ENCODE measurements at regions not wholly inside any gene's neighbourhood (a gene's known extent, or its start where the extent isn't known, plus 50 kb on each side); places are given as distances from the start of the nearest gene placed in this dataset.
"Not testable (repeated sequence)": the region's sequence is repeated elsewhere in the genome, so short reads cannot be mapped to it uniquely, and the experiment has no call there.

DNA sequence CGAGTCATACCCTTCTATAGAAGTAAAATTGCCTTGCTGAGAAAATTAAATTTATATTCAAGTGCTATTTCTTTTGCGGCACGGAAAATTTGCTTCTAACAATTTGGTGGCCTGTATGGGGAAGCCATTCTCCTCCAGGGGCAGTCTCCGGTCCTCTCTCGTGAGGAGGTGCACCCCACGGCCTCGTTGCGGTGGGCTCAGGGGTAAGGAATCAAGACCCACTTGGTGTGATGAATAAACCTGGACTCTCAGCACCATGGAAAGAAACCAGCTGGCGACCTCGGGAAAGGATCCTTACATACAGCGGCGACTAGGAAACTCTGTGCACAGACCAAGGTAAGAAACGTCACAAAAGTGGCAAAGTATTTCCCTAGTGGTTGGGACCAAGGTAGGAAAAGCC is 252.9 kb downstream of the DPY19L2 start:
- DNase-seq (ENCODE audit: extremely low read depth in 1 of 2, low read depth in 1 of 2): no peak

DNA sequence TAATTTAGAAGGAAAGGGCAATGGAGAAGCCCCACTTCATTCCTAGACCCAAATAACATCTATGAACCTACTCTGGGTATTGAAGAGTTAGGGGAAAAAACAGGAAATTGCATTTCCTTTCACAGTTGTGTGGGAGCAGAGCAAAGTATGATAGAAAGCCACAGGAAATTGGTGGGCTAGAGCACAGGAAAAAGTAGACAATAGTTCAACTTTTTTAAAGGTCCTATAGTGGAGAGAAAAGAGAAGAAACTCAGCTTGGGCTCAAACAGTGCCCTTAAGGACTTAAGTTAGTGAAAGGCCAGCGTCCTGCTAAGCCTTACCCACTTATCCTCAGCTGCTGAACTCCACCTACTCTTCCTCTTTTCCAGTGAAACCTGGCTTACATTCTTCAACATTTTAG is 258.1 kb downstream of the DPY19L2 start:
- DNase-seq (ENCODE audit: extremely low read depth in 1 of 2, low read depth in 1 of 2): no peak

DNA sequence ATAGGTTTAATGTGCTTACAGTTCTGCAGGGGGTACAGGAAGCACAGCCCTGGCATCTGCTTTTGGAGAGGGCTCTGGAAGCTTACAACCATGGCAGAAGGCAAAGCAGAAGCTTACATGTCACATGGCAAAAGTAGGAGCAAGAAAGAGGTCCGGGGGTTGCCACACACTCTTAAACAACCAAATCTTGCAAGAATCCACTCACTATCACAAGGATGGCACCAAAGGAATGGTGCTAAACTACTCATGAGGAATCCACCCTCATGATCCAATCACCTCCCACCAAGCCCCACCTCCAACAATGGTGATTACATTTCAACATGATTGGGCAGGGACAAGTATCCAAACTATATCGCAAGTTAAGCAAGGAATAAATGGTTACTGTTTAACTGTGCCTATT is 255.8 kb upstream of the AVPR1A start:
- no peak for DNase-seq (ENCODE audit: extremely low read depth in 1 of 2, low read depth in 1 of 2)

DNA sequence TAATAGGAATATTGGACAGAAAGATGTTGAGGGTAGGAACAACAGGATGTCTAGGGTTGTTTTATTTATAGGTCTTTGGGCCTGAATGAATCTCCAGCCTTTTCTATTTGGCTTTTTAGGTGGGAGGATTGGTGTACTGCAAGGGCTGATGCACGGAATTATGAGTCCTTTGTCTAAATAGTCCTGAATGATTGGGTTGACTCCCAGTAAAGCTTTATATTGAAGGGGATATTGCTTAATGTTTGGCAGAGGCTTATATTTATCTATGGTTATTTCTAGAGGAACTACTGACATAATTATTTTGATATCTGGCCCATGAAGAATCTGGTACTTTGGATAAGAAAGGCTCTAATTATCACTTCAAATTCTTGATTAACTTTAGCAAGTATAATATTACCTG is 253.6 kb upstream of the AVPR1A start:
- no peak for DNase-seq (ENCODE audit: extremely low read depth in 1 of 2, low read depth in 1 of 2)

DNA sequence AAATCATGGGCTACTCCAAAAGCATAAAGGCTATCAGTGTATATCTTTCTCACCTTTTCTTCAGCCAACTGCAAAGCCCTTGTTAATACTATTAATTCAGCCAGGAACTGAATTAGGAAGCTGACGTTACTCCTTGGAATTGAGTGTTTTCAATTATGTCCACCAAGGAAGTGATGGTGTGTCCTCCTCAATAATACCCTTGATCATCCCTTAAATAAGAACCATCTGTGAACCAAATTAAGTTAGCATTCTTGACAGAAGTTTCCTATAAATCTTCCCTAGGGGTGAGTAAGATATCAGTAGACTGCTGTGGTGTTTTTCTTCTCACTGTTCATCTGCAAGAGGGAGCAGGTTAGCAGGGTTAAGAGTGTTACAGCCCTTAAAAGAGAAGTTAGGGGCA is 252.3 kb upstream of the AVPR1A start:
- no peak for DNase-seq (ENCODE audit: extremely low read depth in 1 of 2, low read depth in 1 of 2)

DNA sequence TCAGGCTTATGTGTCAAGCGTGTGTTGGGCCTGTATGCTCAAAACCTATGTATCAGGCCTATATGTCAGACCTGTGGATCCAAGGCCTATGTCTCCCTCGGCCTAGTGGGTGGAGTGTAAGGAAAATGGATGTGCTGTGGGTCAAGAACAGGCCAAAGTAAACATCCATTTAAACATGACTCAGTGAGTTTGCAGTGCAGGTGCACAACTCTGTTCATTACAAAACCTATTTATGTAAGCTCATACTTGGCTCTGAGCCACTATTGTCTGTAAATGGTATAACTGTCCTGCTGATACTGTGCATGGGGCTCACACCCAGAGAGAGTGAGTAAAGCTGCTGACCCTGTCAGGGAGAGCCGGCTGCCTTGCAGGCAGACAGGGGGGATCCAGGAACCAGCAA is 249.7 kb upstream of the AVPR1A start:
- DNase-seq (ENCODE audit: extremely low read depth in 1 of 2, low read depth in 1 of 2): no peak

DNA sequence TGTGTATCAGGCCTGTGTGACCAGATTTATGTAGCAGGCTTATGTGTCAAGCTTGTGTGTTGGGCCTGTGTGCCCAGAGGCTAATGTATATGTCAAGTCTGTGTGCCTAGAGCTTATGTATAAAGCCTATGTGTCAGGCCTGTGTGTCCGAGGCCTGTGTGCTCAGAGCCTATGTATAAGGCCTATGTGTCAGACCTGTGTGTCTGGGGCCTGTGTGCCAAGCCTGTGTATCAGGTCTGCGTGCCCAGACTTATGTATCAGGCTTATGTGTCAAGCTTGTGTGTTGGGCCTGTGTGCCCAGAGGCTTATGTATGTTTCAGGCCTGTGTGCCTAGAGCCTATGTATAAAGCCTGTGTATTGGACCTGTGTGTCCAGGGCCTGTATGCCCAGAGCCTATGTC is 249.3 kb upstream of the AVPR1A start:
- DNase-seq (ENCODE audit: extremely low read depth in 1 of 2, low read depth in 1 of 2): no peak

DNA sequence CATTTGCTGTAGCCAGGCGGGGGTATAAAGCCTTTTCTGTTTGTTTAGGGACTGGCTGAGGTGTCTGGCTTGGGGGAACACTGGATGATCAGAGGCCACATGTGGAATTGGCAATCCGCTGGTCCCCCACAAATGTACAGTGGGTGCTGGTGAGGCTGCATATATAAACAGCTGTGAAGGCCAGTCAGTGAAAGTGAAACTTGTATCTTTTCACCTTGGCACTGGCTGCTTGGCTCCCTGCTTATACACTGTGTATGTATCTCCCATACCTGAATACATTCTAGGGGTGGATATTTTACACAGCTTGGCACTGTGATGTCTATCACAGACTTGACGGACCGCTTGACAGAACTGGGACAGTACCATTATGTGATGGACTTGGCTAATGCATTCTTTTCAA is 246.8 kb upstream of the AVPR1A start:
- DNase-seq (ENCODE audit: extremely low read depth in 1 of 2, low read depth in 1 of 2): no peak

DNA sequence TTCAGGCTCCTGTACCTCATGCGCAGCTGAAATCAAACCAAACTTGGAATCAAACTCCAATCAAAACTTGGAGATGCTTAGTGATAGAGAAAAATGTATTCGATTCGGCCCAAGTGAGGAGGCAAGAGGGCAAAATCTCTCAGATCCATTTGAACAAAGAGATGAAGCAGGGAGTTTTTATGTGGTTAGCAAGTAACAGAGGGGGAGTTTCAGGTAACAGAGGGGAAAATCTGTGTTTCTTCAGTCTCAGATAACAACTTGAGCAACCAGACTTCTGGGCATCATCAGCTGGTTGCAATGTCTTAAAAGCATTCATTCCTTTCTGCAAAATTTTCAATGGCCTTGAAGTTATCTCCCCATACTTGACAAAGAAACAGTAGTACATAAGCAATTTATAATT is 245.1 kb upstream of the AVPR1A start:
- no peak for DNase-seq (ENCODE audit: extremely low read depth in 1 of 2, low read depth in 1 of 2)

DNA sequence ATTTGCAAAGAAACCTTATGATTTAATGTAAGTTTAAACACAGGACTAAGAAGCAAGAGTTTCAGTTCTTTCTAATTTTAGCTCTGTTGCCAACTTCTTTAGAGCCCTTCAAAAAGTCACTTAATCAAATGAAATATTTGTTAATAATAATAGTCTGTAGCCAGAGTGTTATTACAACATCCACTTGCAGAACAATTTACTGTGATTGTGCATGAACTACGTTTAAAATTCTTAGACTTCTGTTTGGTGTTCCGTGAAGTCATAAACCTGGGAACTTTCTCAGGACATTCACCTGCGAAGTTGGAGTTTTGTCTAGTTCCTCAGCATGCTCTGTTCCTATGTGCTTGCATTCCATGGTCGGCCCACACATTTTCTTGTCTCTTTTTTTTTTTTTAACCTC is 244.0 kb upstream of the AVPR1A start:
- DNase-seq (ENCODE audit: extremely low read depth in 1 of 2, low read depth in 1 of 2): no peak

DNA sequence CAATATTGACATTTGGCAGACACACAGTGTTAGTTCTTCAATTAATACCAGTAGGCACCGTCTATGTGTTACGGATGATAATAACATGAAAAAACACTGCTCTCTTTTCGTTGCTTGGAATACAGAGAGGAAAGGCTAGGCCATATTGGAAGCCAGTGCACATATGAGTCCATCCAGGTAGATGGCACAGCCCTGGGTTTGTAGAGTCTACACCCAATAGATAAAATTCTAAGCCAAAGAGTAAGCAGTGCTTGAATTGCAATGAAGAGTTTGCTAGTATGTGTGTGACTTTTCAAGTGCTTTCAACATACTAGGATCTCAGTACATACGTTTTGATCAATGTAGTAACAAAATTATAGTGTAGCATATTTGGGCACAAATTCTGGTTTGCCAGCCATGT is 243.3 kb upstream of the AVPR1A start:
- no peak for DNase-seq (ENCODE audit: extremely low read depth in 1 of 2, low read depth in 1 of 2)

DNA sequence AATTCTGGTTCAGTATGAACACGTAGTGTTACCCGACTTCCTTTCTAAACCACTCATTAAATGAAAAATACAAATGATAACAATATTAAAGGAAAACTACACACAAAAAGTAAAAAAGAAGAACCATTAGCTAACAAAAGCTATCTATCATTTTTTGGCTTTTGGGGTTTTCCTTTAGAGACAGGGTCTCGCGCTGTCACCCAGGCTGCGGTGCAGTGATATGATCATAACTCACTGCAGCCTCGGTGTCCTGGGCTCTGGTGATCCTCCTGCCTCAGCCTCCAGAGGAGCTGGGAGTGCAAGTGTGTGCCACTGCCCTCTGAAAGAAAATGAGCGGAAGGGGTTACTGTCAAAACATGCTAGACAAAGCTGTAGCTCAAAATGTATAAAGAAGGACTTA is 238.2 kb upstream of the AVPR1A start:
- no peak for DNase-seq (ENCODE audit: extremely low read depth in 1 of 2, low read depth in 1 of 2)

DNA sequence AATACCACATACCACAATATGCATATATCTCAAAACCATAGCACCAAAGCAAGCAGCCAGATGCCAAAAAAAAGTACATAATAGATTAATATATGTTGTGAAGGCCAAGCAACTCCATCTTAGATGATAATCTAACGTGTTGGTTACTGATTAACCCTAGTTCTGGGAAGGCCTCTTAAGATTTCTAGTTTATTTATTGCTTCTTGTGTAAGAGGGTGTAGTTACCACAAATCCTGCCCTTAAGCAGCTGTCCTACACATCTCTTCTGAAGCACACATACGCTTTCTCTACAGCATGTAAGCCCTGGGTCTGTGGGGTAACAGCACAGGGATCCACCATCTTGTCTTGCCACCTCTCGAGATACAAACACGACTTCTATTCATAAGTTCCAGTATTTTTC is 236.8 kb upstream of the AVPR1A start:
- no peak for DNase-seq (ENCODE audit: extremely low read depth in 1 of 2, low read depth in 1 of 2)

DNA sequence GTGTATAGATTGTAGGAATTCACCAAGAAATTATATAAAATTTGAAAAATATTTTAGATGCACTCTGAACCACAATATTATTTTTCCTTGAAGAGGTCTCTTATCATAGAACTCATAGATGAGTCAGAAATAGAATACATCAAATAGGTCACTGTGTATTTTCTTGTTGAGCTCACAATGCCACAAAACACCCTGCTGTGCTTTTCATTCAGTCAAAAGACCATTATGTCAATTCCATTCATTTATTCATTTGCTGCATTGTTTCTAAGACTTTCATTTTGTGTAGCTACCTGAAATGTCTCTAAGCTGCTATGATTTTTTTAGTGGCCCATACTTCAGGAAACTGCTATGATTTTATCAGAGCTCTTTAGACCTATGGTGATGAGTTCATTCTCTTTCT is 231.9 kb upstream of the AVPR1A start:
- no peak for DNase-seq (ENCODE audit: extremely low read depth in 1 of 2, low read depth in 1 of 2)

DNA sequence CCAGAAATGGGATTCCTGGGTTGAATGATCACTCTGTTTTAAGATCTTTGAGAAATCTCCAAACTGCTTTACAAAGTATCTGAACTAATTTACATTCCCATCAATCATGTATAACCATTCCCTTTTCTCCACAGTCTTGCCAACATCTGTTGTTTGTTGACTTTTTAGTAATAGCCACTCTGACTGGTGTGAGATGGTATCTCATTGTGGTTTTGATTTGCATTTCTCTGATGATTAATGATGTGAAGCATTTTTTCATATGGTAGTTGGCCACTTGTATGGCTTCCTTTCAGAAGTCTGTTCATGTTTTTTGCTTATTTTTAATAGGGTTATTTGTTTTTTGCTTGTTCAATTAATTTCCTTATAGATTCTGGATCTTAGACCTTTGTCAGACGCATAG is 211.8 kb upstream of the AVPR1A start:
- no peak for DNase-seq (ENCODE audit: extremely low read depth in 1 of 2, low read depth in 1 of 2)

DNA sequence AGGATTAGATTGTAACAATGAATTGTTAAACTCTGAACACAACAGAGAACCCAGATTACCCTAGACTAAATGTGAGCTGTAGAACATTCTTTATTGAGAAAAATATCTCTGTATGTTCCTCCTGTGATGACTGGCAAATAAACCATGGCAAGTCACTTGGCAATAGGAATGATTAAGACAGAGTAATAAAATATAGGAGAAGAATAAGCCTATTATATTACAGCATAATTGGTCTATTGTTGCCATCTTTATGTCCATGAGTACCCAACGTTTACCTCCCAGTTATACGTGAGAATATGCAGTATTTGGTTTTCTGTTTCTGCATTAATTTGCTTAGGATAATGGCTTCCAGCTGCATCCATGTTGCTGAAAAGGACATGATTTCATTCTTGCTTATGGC is 211.2 kb upstream of the AVPR1A start:
- no peak for DNase-seq (ENCODE audit: extremely low read depth in 1 of 2, low read depth in 1 of 2)

DNA sequence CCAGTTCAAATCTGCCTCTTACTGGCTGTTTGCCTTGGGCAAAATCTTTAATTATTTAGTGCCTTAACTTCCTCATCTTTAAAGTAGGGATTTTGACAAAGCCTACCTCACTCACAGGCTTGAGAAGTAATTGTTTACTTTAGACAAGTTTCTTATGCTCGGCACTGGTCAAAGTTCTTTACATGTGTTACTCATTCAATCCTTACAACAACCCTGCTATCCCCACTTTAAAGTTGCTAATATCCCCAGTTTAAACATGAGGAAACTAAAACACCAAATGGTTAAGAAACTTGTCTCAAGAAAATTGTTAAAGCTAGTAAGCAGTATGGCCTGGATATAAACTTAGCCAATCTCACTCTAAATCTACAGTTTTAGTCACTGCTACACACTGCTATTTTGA is 204.0 kb upstream of the AVPR1A start:
- no peak for DNase-seq (ENCODE audit: extremely low read depth in 1 of 2, low read depth in 1 of 2)

DNA sequence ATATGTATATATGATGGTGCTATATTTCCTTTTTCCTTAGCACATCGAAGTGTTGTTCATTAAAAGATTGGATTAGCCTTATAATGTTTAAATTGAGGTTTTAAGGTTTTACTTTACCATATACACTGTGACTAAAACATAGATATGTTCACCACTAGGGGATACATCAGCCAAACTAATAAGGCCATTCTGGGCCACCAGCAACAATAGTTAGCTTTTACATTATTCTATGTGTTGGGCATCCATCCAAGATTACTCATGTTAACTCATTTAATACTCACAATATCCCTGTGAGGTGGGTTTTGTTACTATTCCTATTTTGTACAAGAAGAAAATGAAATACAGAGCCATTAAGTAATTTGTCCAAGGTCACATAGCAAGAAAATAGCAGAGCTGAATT is 202.6 kb upstream of the AVPR1A start:
- DNase-seq (ENCODE audit: extremely low read depth in 1 of 2, low read depth in 1 of 2): no peak

DNA sequence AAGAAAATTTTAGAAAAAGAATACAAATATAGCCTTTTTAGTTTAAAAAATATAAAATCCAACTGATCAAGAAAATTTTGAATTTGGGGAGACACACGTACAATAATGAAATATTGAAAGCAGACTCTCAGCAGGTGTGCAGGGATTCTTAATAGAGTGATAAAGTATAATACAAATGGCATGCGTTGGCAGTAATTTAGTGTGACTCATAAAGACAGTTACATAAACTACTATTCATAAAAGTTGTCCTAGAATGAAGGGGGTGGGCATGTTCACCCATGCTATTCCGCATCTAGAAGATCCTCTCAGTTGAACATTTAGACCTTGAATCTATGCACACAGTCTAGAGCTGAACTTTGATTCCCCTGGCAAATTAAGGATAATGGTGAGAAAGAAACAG is 200.4 kb upstream of the AVPR1A start:
- no peak for DNase-seq (ENCODE audit: extremely low read depth in 1 of 2, low read depth in 1 of 2)

DNA sequence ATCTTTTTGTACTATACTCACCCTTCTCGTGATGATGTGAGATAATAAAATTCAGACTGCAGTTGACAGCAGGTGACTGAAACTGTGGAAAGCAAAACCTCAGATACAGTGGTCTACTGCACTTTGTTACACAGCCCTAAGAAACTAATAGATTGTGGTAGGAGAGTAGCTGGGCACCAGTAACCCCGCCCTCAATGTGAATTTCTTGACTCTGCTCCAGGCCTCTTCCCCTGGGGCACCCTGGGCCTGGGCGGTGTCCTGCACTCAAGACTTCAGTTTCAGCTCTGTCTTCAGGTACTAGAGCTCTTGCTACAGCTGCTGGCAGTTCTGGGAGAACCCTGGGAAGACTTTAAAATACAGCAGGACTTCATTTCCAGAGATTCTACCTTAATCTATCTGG is 197.6 kb upstream of the AVPR1A start:
- DNase-seq (ENCODE audit: extremely low read depth in 1 of 2, low read depth in 1 of 2): no peak

DNA sequence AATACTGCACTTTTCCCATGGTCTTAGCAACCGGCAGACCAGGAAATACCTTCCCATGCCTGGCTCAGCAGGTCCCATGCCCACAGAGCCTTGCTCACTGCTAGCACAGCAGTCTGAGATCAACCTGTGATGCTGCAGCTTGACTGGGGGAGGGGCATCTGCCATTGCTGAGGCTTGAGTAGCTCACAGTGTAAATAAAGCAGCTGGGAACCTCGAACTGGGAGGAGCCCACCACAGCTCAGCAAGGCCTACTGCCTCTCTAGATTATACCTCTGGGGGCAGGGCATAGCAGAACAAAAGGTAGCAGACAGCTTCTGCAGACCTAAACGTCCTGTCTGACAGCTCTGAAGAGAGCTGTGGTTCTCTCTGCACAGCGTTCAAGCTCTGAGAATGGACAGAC is 186.2 kb upstream of the AVPR1A start:
- not testable (repeated sequence) for DNase-seq (ENCODE audit: extremely low read depth in 1 of 2, low read depth in 1 of 2)

DNA sequence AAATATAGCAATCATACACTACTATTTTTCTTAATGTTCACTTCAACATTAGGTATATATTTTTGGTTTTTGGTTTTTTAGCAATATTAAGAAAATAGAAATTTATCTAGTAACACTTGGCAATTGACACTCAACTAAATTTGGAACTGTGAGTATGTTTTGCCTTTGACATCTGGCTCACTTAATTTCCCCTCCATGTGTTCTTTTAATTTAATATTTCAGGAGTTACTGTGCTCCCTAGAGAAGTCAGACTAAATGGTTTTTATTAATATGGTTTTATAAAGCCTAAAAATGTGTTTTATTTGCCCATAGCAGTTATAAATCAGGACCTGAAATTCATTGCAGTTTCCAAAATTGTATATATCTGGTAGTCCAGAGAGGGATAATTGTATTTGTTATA is 175.3 kb upstream of the AVPR1A start:
- DNase-seq (ENCODE audit: extremely low read depth in 1 of 2, low read depth in 1 of 2): no peak

DNA sequence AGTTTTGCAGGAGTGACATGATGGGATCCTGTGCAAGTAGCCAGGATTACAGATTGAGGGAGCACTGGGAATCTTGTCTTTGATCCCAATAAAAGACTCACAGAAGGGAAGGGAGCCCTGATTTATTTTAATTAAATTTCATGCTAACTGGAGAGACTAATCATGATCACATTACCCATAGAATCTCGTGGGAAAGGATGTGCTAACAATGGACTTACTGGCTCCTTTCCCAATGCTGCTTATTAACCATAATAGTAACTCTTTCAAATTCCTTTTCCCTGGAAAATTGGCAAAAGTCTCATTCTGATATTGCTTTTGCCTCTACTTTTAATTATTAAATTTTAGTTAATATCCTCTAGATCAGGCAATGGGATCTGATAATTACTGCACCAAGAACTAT is 174.8 kb upstream of the AVPR1A start:
- DNase-seq (ENCODE audit: extremely low read depth in 1 of 2, low read depth in 1 of 2): no peak

DNA sequence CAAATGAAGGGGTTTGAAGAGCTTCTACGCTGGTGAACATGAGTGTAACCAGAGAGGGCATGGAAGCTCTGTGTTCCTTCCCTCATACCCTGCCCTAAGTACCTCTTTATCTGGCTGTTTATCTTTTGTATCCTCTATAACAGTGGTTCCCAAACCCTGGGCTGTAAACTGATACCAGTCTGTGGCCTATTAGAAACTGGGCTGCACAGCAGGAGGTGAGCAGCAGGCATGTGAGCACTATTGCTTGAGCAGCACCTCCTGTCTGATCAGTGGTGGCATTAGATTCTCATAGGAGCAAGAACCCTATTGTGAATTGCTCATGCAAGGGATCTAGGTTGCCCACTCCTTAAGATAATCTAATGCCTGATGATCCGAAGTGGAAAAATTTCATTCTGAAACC is 172.9 kb upstream of the AVPR1A start:
- DNase-seq (ENCODE audit: extremely low read depth in 1 of 2, low read depth in 1 of 2): no peak

Data from stimulated activated CD8-positive, alpha-beta memory T cell treated with anti-CD3 and anti-CD28 coated beads, Interleukin-7, amount 100 ng/mL, for 48 hours (primary cell).